ENCODE measurements at regions not wholly inside any gene's neighbourhood (a gene's known extent, or its start where the extent isn't known, plus 50 kb on each side); places are given as distances from the start of the nearest gene placed in this dataset.

DNA sequence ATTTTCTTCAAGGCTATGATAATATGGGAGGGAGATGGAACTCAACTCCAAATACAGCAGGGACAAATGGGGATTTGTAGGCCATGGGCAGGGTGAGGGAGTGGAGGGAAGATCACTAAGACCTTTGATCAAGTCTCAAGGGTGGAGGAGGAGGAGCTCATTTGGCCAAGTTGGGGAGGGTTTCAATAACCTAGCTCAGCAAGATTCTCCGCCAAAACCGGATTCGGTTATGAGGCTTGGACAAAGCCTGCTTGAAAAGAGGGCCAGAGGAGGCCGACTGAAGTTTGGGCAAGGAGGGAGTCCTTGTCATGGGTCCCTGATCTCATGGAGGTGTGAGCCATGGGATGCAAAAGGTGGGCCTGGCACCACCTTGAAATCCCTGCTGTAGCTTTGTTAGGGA is 68.8 kb downstream of the TSN start:
- Histone ChIP-seq H2BK12ac (ENCODE audit: low read depth, low read length) (no peak overlapping the region), H3K14ac (ENCODE audit: insufficient read length) (no peak overlapping the region), H2BK5ac (ENCODE audit: low read depth, low read length) (no peak overlapping the region), H3K36me3 (ENCODE audit: control insufficient read depth in 2 of 4, insufficient read depth in 4 of 4, low read length in 3 of 4) (no peaks in the 10 kb centered on the region), H2AK5ac (ENCODE audit: low read depth, low read length) (no peak overlapping the region), H3K9me3 (ENCODE audit: insufficient read depth in 2 of 2, low read depth in 1 of 2, low read length in 1 of 2) (peaks cover 0 to 2% of the 10 kb centered on the region in 2 experiments; a peak in 1 of 4 replicates), H3K9ac (replicated peaks in 1 of 4; ENCODE audit: extremely low read depth in 1 of 4, low read depth in 3 of 4, low read length in 3 of 4) (no peak overlapping the region), H3K27ac (ENCODE audit: low read depth, low read length) (no peak overlapping the region), H3K23ac (ENCODE audit: insufficient read length) (no peak overlapping the region), H4K8ac (ENCODE audit: extremely low read depth, insufficient read depth, low read length) (no peak overlapping the region), H3K27me3 (replicated peaks in 1 of 4; ENCODE audit: control insufficient read depth in 3 of 4, extremely low read depth in 1 of 4, insufficient read depth in 3 of 4, low read length in 3 of 4) (no peaks in the 10 kb centered on the region), H4K5ac (ENCODE audit: insufficient read length, low read depth, low read length) (no peak overlapping the region), H3K79me1 (ENCODE audit: low read depth, low read length) (no peaks in the 10 kb centered on the region), H4K20me1 (replicated peaks in 1 of 2; ENCODE audit: control insufficient read depth in 1 of 2, insufficient read depth in 2 of 2, low read length in 2 of 2) (no peaks in the 10 kb centered on the region), H4K91ac (replicated peaks; ENCODE audit: insufficient read length, low read length) (no peak overlapping the region), H3K79me2 (ENCODE audit: control insufficient read depth in 1 of 2, insufficient read depth in 2 of 2, low read length in 2 of 2) (no peaks in the 10 kb centered on the region), H3K4me2 (ENCODE audit: insufficient read depth in 1 of 2, low read depth in 2 of 2, low read length in 2 of 2) (no peak overlapping the region), H3K23me2 (ENCODE audit: low read depth, low read length) (no peaks in the 10 kb centered on the region), H3K4me1 (replicated peaks in 1 of 4; ENCODE audit: control insufficient read depth in 3 of 4, insufficient read depth in 4 of 4, low read length in 3 of 4) (peaks cover 0 to 7% (median 3%) of the 10 kb centered on the region in 4 experiments; a peak in 4 of 7 replicates), H3K56ac (replicated peaks; ENCODE audit: insufficient read length, low read depth, low read length) (no peak overlapping the region), H3K4me3 (ENCODE audit: extremely low read depth in 1 of 4, insufficient read depth in 2 of 4, low read depth in 3 of 4, low read length in 4 of 4) (no peak overlapping the region), H2BK15ac (ENCODE audit: low read length) (no peak overlapping the region), H2AFZ (ENCODE audit: low read length) (no peak overlapping the region), H2BK20ac (ENCODE audit: low read length) (no peak overlapping the region), H3K18ac (ENCODE audit: extremely low read depth, low read length) (no peak overlapping the region), H2BK120ac (replicated peaks; ENCODE audit: low read depth, low read length) (no peak overlapping the region), H3K4ac (replicated peaks; ENCODE audit: insufficient read length, low read depth, low read length) (no peak overlapping the region)
- ChIA-PET CTCF (ENCODE audit: partially characterized antibody) (interaction anchor here (1.6 to 5.8 kb wide), 2 partner anchors 12 to 15 kb away, joined by 4 to 24 read pairs; no protein-coding TSS in a partner anchor), POLR2A (ENCODE audit: partially characterized antibody) (no interaction called here)
- DNase-seq (ENCODE audit: low read depth in 1 of 2, low spot score in 2 of 2) (no peak), FAIRE-seq (no peak)
- 92% methylated on average over 4 of the region's 4 CpGs; no CpG with 5 or more reads in 1 of the 2 experiments for WGBS, 2 experiments (ENCODE audit: extremely low coverage in 1 of 2, insufficient coverage in 1 of 2, insufficient read length in 1 of 2, insufficient replicate concordance in 2 of 2, low coverage in 1 of 2, low lambda C conversion rate in 2 of 2, missing lambda C conversion rate in 1 of 2)
- TF ChIP-seq CEBPB (IDR thresholded peaks at IDR 0.05; ENCODE audit: low read depth, low read length) (no peak), RFX5 (IDR thresholded peaks at IDR 0.05; ENCODE audit: borderline replicate concordance, low read depth, low read length) (no peak), HDAC2 (IDR thresholded peaks at IDR 0.05; ENCODE audit: borderline replicate concordance in 1 of 2, low read depth in 2 of 2, low read length in 2 of 2) (no peak), SIN3A (conservative IDR thresholded peaks at IDR 0.05 in 1 of 2, IDR thresholded peaks at IDR 0.05 in 1 of 2; ENCODE audit: low read depth in 1 of 2, low read length in 2 of 2) (no peak), RNF2 (IDR thresholded peaks at IDR 0.05; ENCODE audit: borderline replicate concordance, low read depth, low read length, missing control alignments, poor library complexity, severe bottlenecking) (no peak), SUZ12 (IDR thresholded peaks at IDR 0.05; ENCODE audit: low read length) (no peak), ASH2L (IDR thresholded peaks at IDR 0.05; ENCODE audit: low read length) (no peak), KDM4A (IDR thresholded peaks at IDR 0.05; ENCODE audit: low read depth, low read length, severe bottlenecking) (no peak)
- TF ChIP-seq, protein P1, sequence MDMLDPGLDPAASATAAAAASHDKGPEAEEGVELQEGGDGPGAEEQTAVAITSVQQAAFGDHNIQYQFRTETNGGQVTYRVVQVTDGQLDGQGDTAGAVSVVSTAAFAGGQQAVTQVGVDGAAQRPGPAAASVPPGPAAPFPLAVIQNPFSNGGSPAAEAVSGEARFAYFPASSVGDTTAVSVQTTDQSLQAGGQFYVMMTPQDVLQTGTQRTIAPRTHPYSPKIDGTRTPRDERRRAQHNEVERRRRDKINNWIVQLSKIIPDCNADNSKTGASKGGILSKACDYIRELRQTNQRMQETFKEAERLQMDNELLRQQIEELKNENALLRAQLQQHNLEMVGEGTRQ (IDR thresholded peaks at IDR 0.05; ENCODE audit: low read length), result no peak
- TF ChIP-seq, protein P2, sequence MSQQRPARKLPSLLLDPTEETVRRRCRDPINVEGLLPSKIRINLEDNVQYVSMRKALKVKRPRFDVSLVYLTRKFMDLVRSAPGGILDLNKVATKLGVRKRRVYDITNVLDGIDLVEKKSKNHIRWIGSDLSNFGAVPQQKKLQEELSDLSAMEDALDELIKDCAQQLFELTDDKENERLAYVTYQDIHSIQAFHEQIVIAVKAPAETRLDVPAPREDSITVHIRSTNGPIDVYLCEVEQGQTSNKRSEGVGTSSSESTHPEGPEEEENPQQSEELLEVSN (IDR thresholded peaks at IDR 0.05), result no peak
- TF ChIP-seq, protein P3, sequence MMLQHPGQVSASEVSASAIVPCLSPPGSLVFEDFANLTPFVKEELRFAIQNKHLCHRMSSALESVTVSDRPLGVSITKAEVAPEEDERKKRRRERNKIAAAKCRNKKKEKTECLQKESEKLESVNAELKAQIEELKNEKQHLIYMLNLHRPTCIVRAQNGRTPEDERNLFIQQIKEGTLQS (IDR thresholded peaks at IDR 0.05; ENCODE audit: insufficient read depth, low read depth, low read length), result no peak
